Neural progenitor cell (in vitro differentiated cells): ENCODE measurements at regions not wholly inside any gene's neighbourhood (a gene's known extent, or its start where the extent isn't known, plus 50 kb on each side); places are given as distances from the start of the nearest gene placed in this dataset.

Source experiments
- DNase-seq: peaks from one replicate; pipeline ENCODE4 v3.0.0-alpha.2; 2016; ENCODE audit warnings: low spot score
- H2AFZ ChIP-seq: fragments of 200-600 bp; sonication (generic); replicated peaks from 2 replicates; pipeline ENCODE4 v1.6.1; 2016; ENCODE audit warnings: antibody characterized with exemption
- H3F3A ChIP-seq: fragments of 200-600 bp; sonication (generic); 2 replicates; pipeline ENCODE4 v1.6.1; 2016; ENCODE audit warnings: antibody characterized with exemption, low read depth
- H3K27ac ChIP-seq: fragments of 200-600 bp; sonication (generic); 2 replicates; pipeline ENCODE4 v1.5.1; 2016; ENCODE audit warnings: mild to moderate bottlenecking
- H3K27me3 ChIP-seq: fragments of 200-600 bp; sonication (generic); 2 replicates; pipeline ENCODE4 v1.6.1; 2016; ENCODE audit warnings: mild to moderate bottlenecking, moderate library complexity
- H3K36me3 ChIP-seq: fragments of 200-600 bp; sonication (generic); 2 replicates; pipeline ENCODE4 v1.5.1; 2016
- H3K4me1 ChIP-seq: fragments of 200-600 bp; sonication (generic); 2 replicates; pipeline ENCODE4 v1.6.1; 2016; ENCODE audit warnings: mixed run types
- H3K4me2 ChIP-seq: fragments of 200-600 bp; sonication (generic); 2 replicates; pipeline ENCODE4 v1.6.1; 2016
- H3K4me3 ChIP-seq: fragments of 200-600 bp; sonication (generic); 2 replicates; pipeline ENCODE4 v1.5.1; 2016
- H3K79me2 ChIP-seq: fragments of 200-600 bp; sonication (generic); 2 replicates; pipeline ENCODE4 v1.6.1; 2016; ENCODE audit warnings: low read depth
- H3K9ac ChIP-seq: fragments of 200-600 bp; sonication (generic); 2 replicates; pipeline ENCODE4 v1.6.1; 2016
- H3K9me3 ChIP-seq: fragments of 200-600 bp; sonication (generic); 2 replicates; pipeline ENCODE4 v1.5.1; 2016; ENCODE audit warnings: low read depth
- H4K20me1 ChIP-seq: fragments of 200-600 bp; sonication (generic); 2 replicates; pipeline ENCODE4 v1.6.1; 2016; ENCODE audit warnings: low read depth
- H3K27ac Mint-ChIP-seq: 3 replicates; pipeline ENCODE4 v1.8.0; 2021; ENCODE audit warnings: mixed read lengths
- H3K27me3 Mint-ChIP-seq: 2 replicates; pipeline ENCODE4 v1.8.0; 2022; ENCODE audit warnings: low read depth, mild to moderate bottlenecking, inconsistent platforms, moderate library complexity, mixed read lengths; ENCODE audit not compliant: insufficient read depth
- H3K36me3 Mint-ChIP-seq: 3 replicates; pipeline ENCODE4 v1.8.0; 2021; ENCODE audit warnings: mixed read lengths
- H3K4me1 Mint-ChIP-seq: 3 replicates; pipeline ENCODE4 v1.8.0; 2021; ENCODE audit warnings: mixed read lengths
- H3K4me3 Mint-ChIP-seq: 3 replicates; pipeline ENCODE4 v1.8.0; 2021; ENCODE audit warnings: mild to moderate bottlenecking, moderate library complexity, mixed read lengths
- H3K9me3 Mint-ChIP-seq: 3 replicates; pipeline ENCODE4 v1.8.0; 2020; ENCODE audit warnings: mixed read lengths
- CTCF ChIP-seq: fragments of 200-600 bp; sonication (generic); IDR thresholded peaks from 2 replicates; pipeline ENCODE4 v1.5.1; 2017; ENCODE audit warnings: antibody characterized with exemption, mild to moderate bottlenecking
- EZH2 ChIP-seq: fragments of 200-600 bp; sonication (generic); IDR thresholded peaks from 2 replicates; pipeline ENCODE4 v1.6.1; 2017; ENCODE audit warnings: antibody characterized with exemption, mild to moderate bottlenecking, moderate library complexity
- EZH2phosphoT487 ChIP-seq: fragments of 200-600 bp; sonication (generic); IDR thresholded peaks from 2 replicates; pipeline ENCODE4 v1.6.1; 2017; ENCODE audit warnings: antibody characterized with exemption

GRCh38 chr1:4272568-4272967, 372.5 kb upstream of the C1orf174 start:
- H2AFZ ChIP-seq, result no peak overlapping the region
- no peaks in the 10 kb centered on the region for H3K79me2 ChIP-seq
- H3K27me3 ChIP-seq, result no peaks in the 10 kb centered on the region
- H3K4me1 Mint-ChIP-seq, result peaks cover 73% of the 10 kb centered on the region
- peak overlapping the region; percentile 19 for H3K4me3 Mint-ChIP-seq
- peaks cover 3% of the 10 kb centered on the region for H3K9me3 ChIP-seq
- no peak for TF ChIP-seq EZH2phosphoT487
- TF ChIP-seq CTCF, result no peak
- TF ChIP-seq EZH2, result no peak
- peaks cover 34% of the 10 kb centered on the region for H3F3A ChIP-seq
- no peak overlapping the region for H3K4me3 ChIP-seq
- DNase-seq, result no peak
- no peak overlapping the region for H3K4me2 ChIP-seq
- no peak overlapping the region for H3K27ac ChIP-seq
- H3K36me3 ChIP-seq, result no peaks in the 10 kb centered on the region
- peaks cover 7% of the 10 kb centered on the region for H3K9me3 Mint-ChIP-seq
- H3K9ac ChIP-seq, result no peak overlapping the region
- peaks cover 15% of the 10 kb centered on the region for H3K27me3 Mint-ChIP-seq
- peaks cover 3% of the 10 kb centered on the region for H3K36me3 Mint-ChIP-seq
- H3K4me1 ChIP-seq, result peaks cover 40% of the 10 kb centered on the region
- H4K20me1 ChIP-seq, result no peaks in the 10 kb centered on the region
- H3K27ac Mint-ChIP-seq, result peak overlapping the region; percentile 59

DNA sequence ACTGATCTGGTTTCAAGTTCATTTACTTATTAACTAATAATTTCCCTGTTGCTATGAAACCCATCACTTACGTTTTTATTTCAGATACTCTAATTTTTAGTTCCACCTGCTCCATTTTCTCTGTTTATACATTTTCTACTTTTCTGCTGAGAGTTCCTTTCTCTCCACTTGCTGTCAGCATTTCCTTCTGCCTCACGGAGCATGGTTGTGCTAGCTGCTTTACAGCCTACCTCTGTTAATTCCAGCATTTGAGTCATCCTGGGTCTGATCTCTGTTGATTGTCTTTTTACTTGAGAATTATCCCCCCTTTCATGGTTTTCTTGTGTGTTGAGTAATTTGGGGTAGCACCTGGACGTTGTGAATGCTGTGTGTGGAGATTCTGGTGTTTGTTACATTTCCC, 373.2 kb upstream of the C1orf174 start:
- H3K9ac ChIP-seq, result no peak overlapping the region
- peak overlapping the region; percentile 50 for H3K27ac ChIP-seq
- H3K4me2 ChIP-seq, result peak overlapping the region; percentile 10
- peaks cover 40% of the 10 kb centered on the region for H3K4me1 ChIP-seq
- DNase-seq, result peak; percentile 19
- H3K36me3 ChIP-seq, result no peaks in the 10 kb centered on the region
- H3K27me3 ChIP-seq, result no peaks in the 10 kb centered on the region
- Mint-ChIP-seq H3K36me3 (peaks cover 3% of the 10 kb centered on the region), H3K9me3 (peaks cover 13% of the 10 kb centered on the region), H3K27ac (no peak overlapping the region), H3K4me1 (peaks cover 68% of the 10 kb centered on the region), H3K27me3 (peaks cover 15% of the 10 kb centered on the region), H3K4me3 (no peak overlapping the region)
- H3F3A ChIP-seq, result peaks cover 34% of the 10 kb centered on the region
- H3K9me3 ChIP-seq, result peaks cover 8% of the 10 kb centered on the region
- H3K4me3 ChIP-seq, result no peak overlapping the region
- no peak overlapping the region for H2AFZ ChIP-seq
- no peaks in the 10 kb centered on the region for H4K20me1 ChIP-seq
- no peaks in the 10 kb centered on the region for H3K79me2 ChIP-seq
- TF ChIP-seq CTCF (no peak), EZH2phosphoT487 (no peak), EZH2 (no peak)

DNA sequence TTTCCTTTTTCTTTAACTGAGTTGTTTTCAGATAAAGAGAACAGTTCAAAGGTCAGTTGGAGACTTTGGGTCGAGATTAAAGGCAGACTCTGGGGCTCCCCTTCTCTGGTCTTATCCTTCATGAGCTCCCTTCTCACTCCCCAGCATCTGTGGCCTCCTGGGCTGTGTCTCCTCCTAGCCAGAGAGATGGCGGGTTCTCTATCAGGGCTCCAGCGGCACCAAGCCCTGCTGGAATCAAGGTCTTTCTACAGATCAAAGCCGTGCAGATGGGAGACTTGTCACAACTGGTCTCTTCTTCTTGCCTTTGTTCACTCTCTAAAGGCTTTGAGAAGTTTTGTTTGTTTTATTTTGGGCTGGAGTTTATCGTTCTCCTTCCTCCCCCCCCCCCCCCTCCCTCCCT, 373.7 kb upstream of the C1orf174 start:
- peaks cover 14% of the 10 kb centered on the region for H3K9me3 Mint-ChIP-seq
- peaks cover 3% of the 10 kb centered on the region for H3K36me3 Mint-ChIP-seq
- no peaks in the 10 kb centered on the region for H3K27me3 ChIP-seq
- H3K9ac ChIP-seq, result no peak overlapping the region
- H3K4me3 Mint-ChIP-seq, result no peak overlapping the region
- H3K79me2 ChIP-seq, result no peaks in the 10 kb centered on the region
- peak overlapping the region; percentile 10 for H3K4me2 ChIP-seq
- H3K27ac Mint-ChIP-seq, result no peak overlapping the region
- TF ChIP-seq CTCF (no peak), EZH2phosphoT487 (no peak), EZH2 (no peak)
- H3K9me3 ChIP-seq, result peaks cover 8% of the 10 kb centered on the region
- no peak overlapping the region for H2AFZ ChIP-seq
- no peaks in the 10 kb centered on the region for H4K20me1 ChIP-seq
- peak; percentile 15 for DNase-seq
- peak overlapping the region; percentile 50 for H3K27ac ChIP-seq
- H3K27me3 Mint-ChIP-seq, result peaks cover 15% of the 10 kb centered on the region
- H3F3A ChIP-seq, result peaks cover 34% of the 10 kb centered on the region
- H3K4me3 ChIP-seq, result no peak overlapping the region
- peaks cover 40% of the 10 kb centered on the region for H3K4me1 ChIP-seq
- peaks cover 63% of the 10 kb centered on the region for H3K4me1 Mint-ChIP-seq
- H3K36me3 ChIP-seq, result no peaks in the 10 kb centered on the region
